ENCODE measurements at regions not wholly inside any gene's neighbourhood (a gene's known extent, or its start where the extent isn't known, plus 50 kb on each side); places are given as distances from the start of the nearest gene placed in this dataset.

GRCh38 chr5:118379470-118379869 lies 608.9 kb downstream of the DTWD2 start:
- TF ChIP-seq, protein P1, sequence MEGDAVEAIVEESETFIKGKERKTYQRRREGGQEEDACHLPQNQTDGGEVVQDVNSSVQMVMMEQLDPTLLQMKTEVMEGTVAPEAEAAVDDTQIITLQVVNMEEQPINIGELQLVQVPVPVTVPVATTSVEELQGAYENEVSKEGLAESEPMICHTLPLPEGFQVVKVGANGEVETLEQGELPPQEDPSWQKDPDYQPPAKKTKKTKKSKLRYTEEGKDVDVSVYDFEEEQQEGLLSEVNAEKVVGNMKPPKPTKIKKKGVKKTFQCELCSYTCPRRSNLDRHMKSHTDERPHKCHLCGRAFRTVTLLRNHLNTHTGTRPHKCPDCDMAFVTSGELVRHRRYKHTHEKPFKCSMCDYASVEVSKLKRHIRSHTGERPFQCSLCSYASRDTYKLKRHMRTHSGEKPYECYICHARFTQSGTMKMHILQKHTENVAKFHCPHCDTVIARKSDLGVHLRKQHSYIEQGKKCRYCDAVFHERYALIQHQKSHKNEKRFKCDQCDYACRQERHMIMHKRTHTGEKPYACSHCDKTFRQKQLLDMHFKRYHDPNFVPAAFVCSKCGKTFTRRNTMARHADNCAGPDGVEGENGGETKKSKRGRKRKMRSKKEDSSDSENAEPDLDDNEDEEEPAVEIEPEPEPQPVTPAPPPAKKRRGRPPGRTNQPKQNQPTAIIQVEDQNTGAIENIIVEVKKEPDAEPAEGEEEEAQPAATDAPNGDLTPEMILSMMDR (conservative IDR thresholded peaks at IDR 0.05) = no peak
- H3K36me3 Mint-ChIP-seq (ENCODE audit: insufficient read depth in 1 of 3, low read depth in 3 of 3) = peaks cover 7 to 24% (median 12%) of the 10 kb centered on the region in 3 experiments; a peak in 6 of 7 replicates
- no peak overlapping the region for H4K8ac ChIP-seq (replicated peaks; ENCODE audit: insufficient read length, low read depth, low read length)
- no peak overlapping the region for H2BK20ac ChIP-seq (ENCODE audit: low read depth, low read length, poor library complexity, severe bottlenecking)
- no peak overlapping the region for H2AK5ac ChIP-seq (ENCODE audit: insufficient read length, low read length)
- H3K79me2 ChIP-seq (ENCODE audit: insufficient read depth, low read length) = no peaks in the 10 kb centered on the region
- H2BK12ac ChIP-seq (ENCODE audit: insufficient read length, low read depth, low read length) = no peak overlapping the region
- no peak overlapping the region for H2BK5ac ChIP-seq (ENCODE audit: insufficient read length, low read length)
- no peaks in the 10 kb centered on the region for H3K27me3 ChIP-seq (ENCODE audit: insufficient read depth, low read length)
- H3K79me1 ChIP-seq (ENCODE audit: insufficient read depth, low read depth, low read length, poor library complexity, severe bottlenecking) = no peaks in the 10 kb centered on the region
- no CpG with 5 or more reads among the region's 2 CpGs for WGBS (ENCODE audit: extremely low coverage, insufficient read length, low lambda C conversion rate)
- DNase-seq = no peak
- no peak overlapping the region for H4K5ac ChIP-seq (ENCODE audit: insufficient read length, low read depth, low read length)
- no peak overlapping the region for H2BK15ac ChIP-seq (ENCODE audit: low read depth, low read length)
- no peaks in the 10 kb centered on the region for H4K20me1 ChIP-seq (ENCODE audit: control insufficient read depth, insufficient read depth, insufficient read length)
- no peak overlapping the region for H3K18ac ChIP-seq (ENCODE audit: insufficient read length, low read depth, low read length)
- H3K4me3 Mint-ChIP-seq = no peak overlapping the region
- H4K91ac ChIP-seq (ENCODE audit: insufficient read length, low read depth, low read length) = no peak overlapping the region
- no peak overlapping the region for H3K4ac ChIP-seq (ENCODE audit: low read depth, low read length)
- no peak overlapping the region for H3K56ac ChIP-seq (ENCODE audit: insufficient read length, low read depth, low read length)
- H3K27ac Mint-ChIP-seq = no peak overlapping the region
- H3K9me3 ChIP-seq (ENCODE audit: control insufficient read depth, low read depth, low read length) = peaks cover 7% of the 10 kb centered on the region
- H2BK120ac ChIP-seq (ENCODE audit: low read depth, low read length, poor library complexity, severe bottlenecking) = no peak overlapping the region
- peaks cover 3% of the 10 kb centered on the region for H3K4me1 ChIP-seq (ENCODE audit: insufficient read depth, low read length)
- H3T11ph ChIP-seq (ENCODE audit: low read length) = no peak overlapping the region
- no peak overlapping the region for H3K9ac ChIP-seq (ENCODE audit: extremely low read depth, insufficient read length, low read length)
- H3K4me2 ChIP-seq (ENCODE audit: insufficient read depth, insufficient read length, low read length) = no peak overlapping the region
- H3K23me2 ChIP-seq (ENCODE audit: insufficient read length, low read depth, low read length, poor library complexity, severe bottlenecking) = no peaks in the 10 kb centered on the region
- H3K27ac ChIP-seq (ENCODE audit: insufficient read length, low read depth, low read length) = no peak overlapping the region
- no peak overlapping the region for H3K14ac ChIP-seq (ENCODE audit: insufficient read depth, low read length)
- peaks cover 22 to 27% of the 10 kb centered on the region in 2 experiments for H3K9me3 Mint-ChIP-seq
- H3K27me3 Mint-ChIP-seq (ENCODE audit: low read depth) = no peaks in the 10 kb centered on the region
- no peak overlapping the region for H2AFZ ChIP-seq (ENCODE audit: low read length)
- H3K23ac ChIP-seq (ENCODE audit: insufficient read length, low read depth, low read length) = no peak overlapping the region
- peaks cover 3 to 6% of the 10 kb centered on the region in 2 experiments; a peak in 3 of 4 replicates for H3K4me1 Mint-ChIP-seq
